ENCODE measurements at regions not wholly inside any gene's neighbourhood (a gene's known extent, or its start where the extent isn't known, plus 50 kb on each side); places are given as distances from the start of the nearest gene placed in this dataset.

GRCh38 chr4:160685729-160686128 is 1478.1 kb downstream of the FSTL5 start:
- H3K27me3 ChIP-seq (ENCODE audit: insufficient read depth, low read length): no peaks in the 10 kb centered on the region
- DNase-seq (ENCODE audit: insufficient read length, low spot score, missing footprints): no peak
- no peak overlapping the region for H2AFZ ChIP-seq (ENCODE audit: low read length)
- TF ChIP-seq CTCF (IDR thresholded peaks at IDR 0.05; ENCODE audit: extremely low read depth, low read depth, low read length): no peak
- no peak overlapping the region for H3K4me3 ChIP-seq (ENCODE audit: insufficient read depth, low read length)
- no peaks in the 10 kb centered on the region for H4K20me1 ChIP-seq (ENCODE audit: insufficient read depth, low read length)
- no peaks in the 10 kb centered on the region for H3K36me3 ChIP-seq (ENCODE audit: insufficient read depth, low read length)
- peaks cover 6% of the 10 kb centered on the region for H3K9me3 ChIP-seq (ENCODE audit: low read depth, low read length)
- H3K4me1 ChIP-seq (ENCODE audit: insufficient read depth, low read length): no peaks in the 10 kb centered on the region
- no peaks in the 10 kb centered on the region for H3K79me2 ChIP-seq (ENCODE audit: insufficient read depth, low read length)
- H3K4me2 ChIP-seq (ENCODE audit: insufficient read depth, low read length): no peak overlapping the region
- no peak overlapping the region for H3K27ac ChIP-seq (ENCODE audit: low read depth, low read length)

- Histone ChIP-seq H3K4me2 (ENCODE audit: insufficient read depth, low read length) (no peak overlapping the region), H4K20me1 (ENCODE audit: insufficient read depth, low read length) (no peaks in the 10 kb centered on the region), H3K9me3 (ENCODE audit: low read depth, low read length) (no peaks in the 10 kb centered on the region), H3K4me3 (ENCODE audit: insufficient read depth, low read length) (no peak overlapping the region), H3K27ac (ENCODE audit: low read depth, low read length) (no peak overlapping the region), H3K79me2 (ENCODE audit: insufficient read depth, low read length) (no peaks in the 10 kb centered on the region), H3K4me1 (ENCODE audit: insufficient read depth, low read length) (no peaks in the 10 kb centered on the region), H3K27me3 (ENCODE audit: insufficient read depth, low read length) (no peaks in the 10 kb centered on the region), H2AFZ (ENCODE audit: low read length) (no peak overlapping the region), H3K36me3 (ENCODE audit: insufficient read depth, low read length) (no peaks in the 10 kb centered on the region)
- DNase-seq (ENCODE audit: insufficient read length, low spot score, missing footprints): no peak
- TF ChIP-seq CTCF (IDR thresholded peaks at IDR 0.05; ENCODE audit: extremely low read depth, low read depth, low read length): no peak
These were observed 1462.1 kb downstream of the FSTL5 start for GRCh38 chr4:160701671-160702070.

GRCh38 chr4:160709026-160709425 is 1454.8 kb downstream of the FSTL5 start:
- TF ChIP-seq CTCF (IDR thresholded peaks at IDR 0.05; ENCODE audit: extremely low read depth, low read depth, low read length): no peak
- H3K27me3 ChIP-seq (ENCODE audit: insufficient read depth, low read length): no peaks in the 10 kb centered on the region
- DNase-seq (ENCODE audit: insufficient read length, low spot score, missing footprints): no peak
- no peak overlapping the region for H2AFZ ChIP-seq (ENCODE audit: low read length)
- H3K4me2 ChIP-seq (ENCODE audit: insufficient read depth, low read length): no peak overlapping the region
- no peak overlapping the region for H3K27ac ChIP-seq (ENCODE audit: low read depth, low read length)
- H3K79me2 ChIP-seq (ENCODE audit: insufficient read depth, low read length): no peaks in the 10 kb centered on the region
- H4K20me1 ChIP-seq (ENCODE audit: insufficient read depth, low read length): no peaks in the 10 kb centered on the region
- H3K4me1 ChIP-seq (ENCODE audit: insufficient read depth, low read length): no peaks in the 10 kb centered on the region
- H3K36me3 ChIP-seq (ENCODE audit: insufficient read depth, low read length): no peaks in the 10 kb centered on the region
- H3K4me3 ChIP-seq (ENCODE audit: insufficient read depth, low read length): no peak overlapping the region
- H3K9me3 ChIP-seq (ENCODE audit: low read depth, low read length): peaks cover 3% of the 10 kb centered on the region

GRCh38 chr4:160709546-160709945 is 1454.3 kb downstream of the FSTL5 start:
- Histone ChIP-seq H3K4me2 (ENCODE audit: insufficient read depth, low read length) (no peak overlapping the region), H3K27ac (ENCODE audit: low read depth, low read length) (no peak overlapping the region), H2AFZ (ENCODE audit: low read length) (no peak overlapping the region), H3K79me2 (ENCODE audit: insufficient read depth, low read length) (no peaks in the 10 kb centered on the region), H3K36me3 (ENCODE audit: insufficient read depth, low read length) (no peaks in the 10 kb centered on the region), H3K4me1 (ENCODE audit: insufficient read depth, low read length) (no peaks in the 10 kb centered on the region), H3K4me3 (ENCODE audit: insufficient read depth, low read length) (no peak overlapping the region), H3K27me3 (ENCODE audit: insufficient read depth, low read length) (no peaks in the 10 kb centered on the region), H4K20me1 (ENCODE audit: insufficient read depth, low read length) (no peaks in the 10 kb centered on the region), H3K9me3 (ENCODE audit: low read depth, low read length) (peaks cover 3% of the 10 kb centered on the region)
- DNase-seq (ENCODE audit: insufficient read length, low spot score, missing footprints): no peak
- TF ChIP-seq CTCF (IDR thresholded peaks at IDR 0.05; ENCODE audit: extremely low read depth, low read depth, low read length): no peak
